GM19324 (cell line): ENCODE measurements at regions not wholly inside any gene's neighbourhood (a gene's known extent, or its start where the extent isn't known, plus 50 kb on each side); places are given as distances from the start of the nearest gene placed in this dataset.

ENCODE experiments used
- ATAC-seq: cut with Tn5 transposase; IDR thresholded peaks from one replicate; pipeline ENCODE4 v1.9.1; 2021; ENCODE audit warnings: mild to moderate bottlenecking, moderate library complexity; ENCODE audit not compliant: unreplicated experiment, low FRiP score

DNA sequence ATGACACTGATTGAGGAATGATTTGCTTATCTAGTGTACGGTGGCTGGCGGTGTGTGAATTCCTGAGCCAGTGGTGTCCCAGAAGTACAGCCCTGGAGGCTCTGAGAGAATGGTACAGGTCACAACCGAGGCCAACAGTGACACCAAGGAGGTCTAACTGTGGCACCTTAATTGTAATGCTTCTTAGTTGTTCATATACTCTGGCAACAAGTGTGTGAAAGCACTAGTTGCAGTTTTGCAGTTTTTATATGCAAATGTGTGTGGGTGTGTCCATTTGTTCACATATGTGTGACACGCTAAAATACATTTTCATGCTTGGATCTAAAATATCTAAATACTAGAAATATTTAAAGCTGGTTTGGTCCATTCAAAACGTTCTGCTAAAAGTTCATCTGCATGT, 185.3 kb upstream of the FMN2 start:
- no peak for ATAC-seq

DNA sequence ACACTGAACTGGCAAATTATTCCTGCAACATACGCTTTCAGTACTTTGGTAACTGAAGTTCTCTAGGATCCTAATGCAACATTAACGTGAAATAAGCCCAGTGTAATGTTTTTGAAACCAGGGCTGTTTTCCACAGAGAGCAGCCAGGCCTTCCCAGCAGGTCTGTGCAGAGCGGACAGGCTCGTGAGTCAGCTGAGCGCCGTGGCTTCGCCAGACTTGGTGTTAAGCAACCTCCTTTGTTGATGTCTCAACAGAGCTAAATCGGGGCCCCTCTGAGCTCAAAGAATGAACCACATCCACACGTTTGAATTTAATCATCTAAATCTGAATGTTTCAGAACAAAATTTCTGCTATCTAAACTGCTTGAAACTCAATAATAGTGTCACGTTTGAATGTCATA, 181.8 kb upstream of the FMN2 start:
- no peak for ATAC-seq

- ATAC-seq = no peak
These were observed 179.2 kb upstream of the FMN2 start for GRCh38 chr1:239912471-239912870.

DNA sequence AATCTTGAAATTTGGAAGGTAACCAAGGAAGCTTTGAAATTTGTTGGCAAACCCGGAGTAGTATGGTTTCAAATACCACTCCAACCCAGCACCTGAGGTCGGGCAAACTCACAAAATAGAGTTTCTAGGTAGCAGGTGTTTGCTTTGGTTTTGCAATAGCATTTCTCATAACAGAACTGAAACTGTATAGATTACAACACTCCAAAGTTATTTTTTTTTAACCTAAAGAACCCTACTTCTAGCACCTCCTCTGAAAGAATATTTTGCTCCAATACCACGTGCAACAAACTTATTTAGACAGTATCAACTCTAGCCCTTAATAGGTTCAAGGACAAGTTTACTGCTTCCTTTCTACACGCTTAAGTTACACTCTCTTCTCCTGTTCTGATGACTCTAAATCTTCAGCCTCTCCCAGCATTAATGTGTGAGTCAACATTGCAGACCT, 178.5 kb upstream of the FMN2 start:
- ATAC-seq = no peak

GRCh38 chr1:239914751-239915231, 176.9 kb upstream of the FMN2 start:
- ATAC-seq = no peak

GRCh38 chr1:239918634-239919033, 173.0 kb upstream of the FMN2 start:
- no peak for ATAC-seq

DNA sequence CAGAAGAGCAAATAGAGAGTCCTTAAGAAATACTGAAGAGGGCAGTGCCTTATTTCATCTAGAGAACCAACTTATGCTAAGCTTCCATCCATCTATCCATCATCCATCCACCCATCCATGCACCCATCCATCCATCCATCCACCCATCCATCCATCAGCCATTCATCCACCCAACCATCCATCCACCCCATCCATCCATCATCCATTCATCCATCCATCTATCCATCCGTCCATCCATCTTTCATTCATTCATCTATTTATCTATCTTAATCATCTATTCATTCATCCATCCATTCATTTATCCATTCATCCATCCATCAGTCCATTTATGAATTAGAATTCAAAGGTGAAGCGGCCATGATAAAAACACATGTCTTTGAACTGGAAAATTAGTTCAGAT, 171.5 kb upstream of the FMN2 start:
- no peak for ATAC-seq

DNA sequence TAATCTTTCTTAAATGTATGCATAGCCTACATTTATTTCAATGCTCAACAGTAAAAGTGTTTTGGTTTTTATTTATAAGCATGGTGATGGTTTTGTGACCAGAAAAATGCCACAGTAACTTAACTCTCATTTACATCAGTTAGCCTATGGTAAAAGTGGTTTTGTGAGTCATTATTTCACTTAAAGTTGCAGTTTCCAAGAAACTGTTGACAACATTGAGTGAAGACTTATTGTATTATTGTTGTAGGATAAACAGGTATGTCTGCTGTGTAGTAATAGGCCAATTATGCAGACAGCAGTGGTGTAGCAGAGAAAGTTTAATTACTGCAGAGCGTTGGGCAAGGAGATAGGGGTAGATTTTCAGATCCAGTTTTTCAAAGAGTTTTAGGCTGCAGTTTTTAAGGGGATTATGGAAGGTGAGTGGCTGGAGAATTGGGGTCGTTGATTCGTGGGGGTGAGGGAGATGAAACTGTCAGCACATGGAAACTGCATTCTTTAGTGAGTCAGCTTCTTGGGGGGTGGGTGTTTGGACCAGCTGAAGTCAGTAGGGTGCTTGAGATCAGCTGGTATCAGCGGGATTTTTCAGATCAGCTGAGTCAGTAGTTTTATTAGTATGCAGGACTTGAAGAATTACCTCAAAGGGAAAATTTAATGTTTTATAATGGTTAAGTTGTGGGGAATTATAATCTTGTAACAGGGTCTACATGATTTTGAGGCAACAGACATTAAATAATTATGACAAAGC, 168.7 kb upstream of the FMN2 start:
- ATAC-seq = no peak

DNA sequence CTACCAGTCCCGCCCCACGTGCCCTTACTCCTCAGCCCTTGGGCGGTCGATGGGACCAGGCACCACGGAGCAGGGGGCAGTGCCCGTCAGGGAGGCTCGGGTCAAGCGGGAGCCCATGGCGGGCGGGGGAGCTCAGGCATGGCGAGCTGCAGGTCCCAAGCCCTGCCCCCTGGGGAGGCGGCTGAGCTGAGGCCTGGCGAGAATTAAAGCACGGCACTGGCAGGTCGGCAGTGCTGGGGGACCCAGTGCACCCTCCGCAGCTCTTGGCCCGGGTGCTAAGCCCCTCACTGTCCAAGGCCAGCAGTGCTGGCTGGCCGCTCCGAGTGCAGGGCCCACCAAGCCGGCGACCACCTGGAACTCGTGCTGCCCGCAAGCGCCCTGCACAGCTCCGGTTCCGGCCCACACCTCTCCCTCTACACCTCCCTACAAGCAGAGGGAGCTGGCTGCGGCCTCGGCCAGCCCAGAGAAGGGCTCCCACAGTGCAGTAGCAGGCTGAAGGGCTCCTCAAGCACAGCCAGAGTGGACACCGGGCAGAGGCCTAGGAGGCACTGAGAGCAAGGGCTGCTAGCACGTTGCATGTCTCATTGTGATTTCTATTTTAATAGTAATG, 166.8 kb upstream of the FMN2 start:
- ATAC-seq = no peak

DNA sequence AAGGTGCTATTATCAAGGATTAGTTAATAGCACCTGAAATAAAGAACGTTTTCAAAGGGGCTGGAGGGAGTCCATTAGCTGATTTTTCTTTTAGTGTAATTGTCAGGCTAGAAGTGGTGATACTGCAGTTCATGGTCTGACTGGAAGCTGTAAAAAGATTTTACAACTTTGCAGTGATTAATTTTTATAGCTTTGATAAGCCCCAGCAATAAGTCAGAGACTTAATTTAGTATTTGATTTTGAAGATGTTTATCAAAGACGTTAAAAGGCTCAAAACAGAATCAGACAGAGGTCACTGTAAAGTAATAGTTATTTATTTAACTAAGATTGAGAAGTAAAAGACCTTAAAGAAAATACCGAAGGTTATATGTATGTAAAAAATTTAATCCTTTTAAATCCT, 165.5 kb upstream of the FMN2 start:
- ATAC-seq = no peak

- ATAC-seq = no peak
These were observed 162.4 kb upstream of the FMN2 start for GRCh38 chr1:239929317-239929716.

DNA sequence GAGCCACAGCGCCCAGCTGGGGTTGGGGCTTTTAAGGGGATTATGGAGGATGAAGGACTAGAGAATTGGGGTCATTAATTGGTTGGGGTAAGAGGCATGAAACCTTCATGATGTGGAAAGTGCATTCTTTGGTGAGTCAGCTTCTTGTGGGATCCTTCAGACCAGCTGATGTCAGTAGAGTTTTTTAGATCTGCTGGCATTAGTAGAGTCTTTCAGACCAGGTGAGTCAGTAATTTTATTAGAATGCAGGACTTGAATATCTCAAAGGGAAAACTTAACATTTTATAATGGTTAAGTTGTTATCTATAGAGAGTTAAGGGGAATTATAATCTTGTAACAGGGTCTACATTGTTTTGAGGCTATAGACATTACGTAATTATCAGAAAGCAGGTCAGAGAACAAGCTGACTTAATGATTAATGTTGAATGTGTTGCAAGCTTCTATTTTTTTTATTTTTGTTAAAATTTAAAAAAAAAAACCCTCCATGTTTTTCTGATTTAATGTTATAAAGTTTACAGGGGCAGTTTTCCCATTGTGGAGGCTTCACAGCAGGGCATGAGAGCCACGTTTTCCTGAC, 160.9 kb upstream of the FMN2 start:
- no peak for ATAC-seq

- ATAC-seq = no peak
These were observed 160.3 kb upstream of the FMN2 start for GRCh38 chr1:239931341-239931740.

DNA sequence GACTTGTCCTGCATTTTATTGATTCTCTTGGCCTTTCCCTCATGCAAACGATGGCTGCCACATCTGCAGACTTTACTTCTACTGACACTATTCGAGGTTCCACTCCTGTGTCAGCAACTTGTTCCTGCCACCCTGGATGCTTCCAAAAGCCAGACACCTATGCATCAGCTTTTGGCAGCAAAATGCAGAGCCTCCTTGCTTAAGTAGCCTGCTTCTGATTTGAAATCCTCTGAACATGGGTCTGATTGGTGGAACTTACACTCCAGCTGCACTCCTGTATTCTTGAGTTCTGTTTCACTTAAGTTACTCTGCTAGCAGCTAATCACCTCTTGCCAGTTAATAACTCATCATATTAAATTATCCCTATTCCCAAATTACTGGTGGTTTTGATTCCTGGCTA, 152.1 kb upstream of the FMN2 start:
- ATAC-seq = no peak

DNA sequence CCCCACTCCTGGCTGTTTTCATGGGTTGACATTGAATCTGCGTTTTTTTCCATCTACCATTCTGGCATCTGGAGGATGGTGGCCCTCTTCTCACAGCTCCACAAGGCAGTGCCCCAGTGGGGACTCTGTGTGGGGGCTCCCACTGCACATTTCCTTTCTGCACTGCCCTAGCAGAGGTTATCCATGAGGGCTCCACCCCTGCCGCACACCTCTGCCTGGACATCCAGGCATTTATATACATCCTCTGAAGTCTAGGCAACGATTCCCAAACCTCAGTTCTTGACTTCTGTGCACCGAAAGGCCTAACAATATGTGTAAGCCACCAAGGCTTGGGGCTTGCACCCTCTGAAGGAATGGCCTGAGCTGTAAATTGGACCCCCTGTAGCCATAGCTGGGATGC, 147.9 kb upstream of the FMN2 start:
- ATAC-seq = no peak

GRCh38 chr1:239944666-239945065, 147.0 kb upstream of the FMN2 start:
- no peak for ATAC-seq

GRCh38 chr1:239947801-239948200, 143.9 kb upstream of the FMN2 start:
- ATAC-seq = no peak

DNA sequence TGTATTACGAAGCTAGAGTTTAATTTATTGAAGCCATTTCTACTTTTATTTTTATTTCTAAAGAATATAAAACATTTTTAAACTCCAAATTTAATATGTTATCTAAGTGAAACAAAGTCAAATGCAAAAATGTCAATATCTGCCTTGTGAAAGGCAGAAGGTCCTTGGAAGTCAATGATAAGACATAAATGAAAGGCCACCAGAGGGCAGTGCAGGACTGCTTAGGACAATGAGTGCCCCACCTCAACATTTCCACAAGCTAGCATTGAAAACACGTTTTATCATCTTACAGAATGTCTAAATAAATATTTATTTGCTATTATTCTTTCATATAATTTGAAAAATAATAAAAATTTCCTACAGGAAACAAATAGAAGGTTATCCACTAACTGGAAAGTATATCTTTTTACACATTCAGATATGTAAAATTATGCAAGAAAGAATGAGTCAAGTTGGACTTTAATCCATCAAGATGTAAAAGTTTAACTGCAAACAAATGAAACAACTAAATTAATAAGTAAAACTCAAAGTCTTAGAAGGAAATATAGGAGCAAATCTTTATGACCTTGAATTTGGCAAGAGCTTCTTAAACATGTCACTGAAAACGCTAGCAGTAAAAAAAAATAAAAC, 140.1 kb upstream of the FMN2 start:
- no peak for ATAC-seq

DNA sequence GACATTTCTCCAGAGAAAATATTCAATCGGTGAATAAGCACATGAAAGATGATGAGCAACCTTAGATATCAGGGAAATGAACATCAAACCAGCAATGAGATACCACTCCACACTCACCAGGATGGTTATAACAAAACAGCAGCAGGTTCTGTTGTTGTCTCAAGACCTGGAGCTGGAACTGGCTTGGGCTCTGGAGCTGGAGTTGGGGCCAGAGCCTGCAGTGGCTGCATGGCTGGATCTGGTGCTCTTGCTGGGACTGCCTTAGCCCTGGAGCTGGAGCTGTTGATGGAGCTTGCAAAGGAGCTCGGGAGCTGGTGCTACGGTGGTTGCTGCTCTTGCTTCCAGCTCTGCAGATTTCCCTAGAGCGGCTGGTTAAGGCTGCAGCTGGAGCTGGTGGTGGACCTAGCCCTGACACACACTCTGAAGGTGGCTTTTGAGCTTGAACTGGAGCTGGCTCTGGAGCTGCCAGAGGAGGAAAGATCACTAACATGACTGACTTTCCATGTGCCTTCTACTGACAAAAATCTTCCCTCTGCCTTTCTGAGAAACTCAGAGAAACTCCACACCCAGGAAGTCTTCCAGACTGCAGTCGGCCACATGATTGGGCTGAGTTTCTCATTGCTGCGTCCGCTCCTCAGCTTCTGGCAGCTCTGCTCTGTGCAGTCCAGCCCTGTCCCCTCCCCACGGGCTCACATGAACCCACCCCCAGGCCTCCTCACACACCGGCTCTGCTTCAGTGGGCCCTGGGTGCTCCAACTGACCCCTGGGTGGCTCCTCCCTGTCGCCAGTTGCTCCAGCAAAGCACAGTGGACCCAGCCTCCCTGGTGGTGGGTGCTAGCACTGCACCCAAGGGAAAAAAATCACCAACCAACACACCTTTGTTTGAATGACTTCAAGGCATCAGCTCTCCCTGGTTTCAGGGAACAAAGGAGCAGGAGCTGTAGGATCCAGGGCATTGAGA, 139.1 kb upstream of the FMN2 start:
- no peak for ATAC-seq

GRCh38 chr1:239954836-239955235, 136.8 kb upstream of the FMN2 start:
- ATAC-seq = no peak
